GM12892 (cell line): ENCODE measurements at regions not wholly inside any gene's neighbourhood (a gene's known extent, or its start where the extent isn't known, plus 50 kb on each side); places are given as distances from the start of the nearest gene placed in this dataset.
"Not testable (repeated sequence)": the region's sequence is repeated elsewhere in the genome, so short reads cannot be mapped to it uniquely, and the experiment has no call there.

Experiments
- DNase-seq: peaks from one replicate; pipeline ENCODE4 v3.0.0; 2011; ENCODE audit not compliant: insufficient read length
- FAIRE-seq: peaks from 2 replicates; lab custom pipeline; 2011; peaks lifted over from hg19 to GRCh38; lab: Jason Lieb, UNC
- POLR2A ChIP-seq: IDR thresholded peaks from 2 replicates; pipeline ENCODE4 v1.6.1; 2011; ENCODE audit warnings: low read depth, low read length, control low read depth
- POLR2AphosphoS5 ChIP-seq: IDR thresholded peaks from 2 replicates; pipeline ENCODE4 v1.6.1; 2011; ENCODE audit warnings: low read depth, low read length, control low read depth
- TAF1 ChIP-seq: IDR thresholded peaks from 2 replicates; pipeline ENCODE4 v1.6.1; 2011; ENCODE audit warnings: low read depth, mild to moderate bottlenecking, control low read depth, low read length, borderline replicate concordance

DNA sequence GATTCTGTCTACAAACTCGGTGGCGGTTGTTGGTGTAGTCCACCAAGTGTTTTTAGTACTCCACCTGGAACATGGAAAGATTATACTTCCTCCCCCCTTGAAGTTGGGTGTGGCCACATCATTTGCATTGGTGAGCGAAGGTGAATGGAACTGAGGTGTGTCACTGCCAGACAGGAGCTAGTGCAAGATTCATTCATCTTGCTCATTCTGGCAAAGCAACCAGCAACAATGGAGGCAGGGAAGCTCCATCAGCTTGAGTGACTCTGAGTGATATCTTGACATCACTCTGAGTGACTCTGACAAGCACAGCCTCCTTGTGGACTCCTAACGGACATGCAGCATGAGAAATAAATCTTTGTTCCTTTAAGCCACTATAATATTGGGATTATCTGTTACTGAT lies 54.7 kb upstream of the SLC1A4 start:
- peak; percentile 83 for FAIRE-seq
- no peak for TF ChIP-seq POLR2A
- no peak for TF ChIP-seq POLR2AphosphoS5
- no peak for TF ChIP-seq TAF1

DNA sequence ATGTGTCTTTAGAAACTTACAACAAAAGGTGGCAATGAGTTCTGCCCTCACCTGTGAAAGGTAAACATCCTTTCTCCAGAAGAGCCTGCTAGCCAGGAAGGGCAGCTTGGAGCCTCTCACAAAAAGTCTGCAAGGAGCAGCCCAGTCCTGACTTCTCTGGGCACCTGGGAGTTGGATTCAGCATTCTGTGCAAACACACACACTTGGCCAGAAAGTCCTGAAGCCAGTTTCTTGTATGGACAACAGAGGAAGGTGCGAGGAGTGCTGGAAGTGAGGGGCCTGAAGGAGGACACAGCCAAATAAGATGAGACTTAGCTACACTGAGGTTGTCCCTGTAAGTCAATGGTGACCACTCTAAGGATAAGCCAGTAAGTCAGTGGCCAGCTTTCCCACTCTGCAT lies 52.4 kb upstream of the SLC1A4 start:
- DNase-seq (no peak), FAIRE-seq (no peak)
- TF ChIP-seq POLR2A (no peak), TAF1 (no peak), POLR2AphosphoS5 (no peak)

More for the DNA sequence above, 54.7 kb upstream of the SLC1A4 start:
- DNase-seq, result no peak

DNA sequence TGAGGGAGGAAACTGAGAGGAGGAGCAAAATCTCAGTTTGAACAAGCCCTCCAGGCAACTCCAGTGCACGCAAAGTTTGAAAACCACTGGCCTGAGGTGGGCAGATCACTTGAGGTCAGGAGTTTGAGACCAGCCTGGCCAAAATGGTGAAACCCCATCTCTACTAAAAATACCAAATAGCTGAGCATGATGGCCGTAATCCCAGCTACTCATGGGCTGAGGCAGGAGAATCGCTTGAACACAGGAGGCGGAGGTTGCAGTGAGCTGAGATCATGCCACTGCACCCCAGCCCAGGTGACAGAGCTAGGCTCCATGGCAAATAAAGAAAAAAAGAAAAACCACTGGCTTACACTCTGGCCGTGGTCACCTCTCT lies 51.9 kb upstream of the SLC1A4 start:
- not testable (repeated sequence) for DNase-seq, FAIRE-seq

DNA sequence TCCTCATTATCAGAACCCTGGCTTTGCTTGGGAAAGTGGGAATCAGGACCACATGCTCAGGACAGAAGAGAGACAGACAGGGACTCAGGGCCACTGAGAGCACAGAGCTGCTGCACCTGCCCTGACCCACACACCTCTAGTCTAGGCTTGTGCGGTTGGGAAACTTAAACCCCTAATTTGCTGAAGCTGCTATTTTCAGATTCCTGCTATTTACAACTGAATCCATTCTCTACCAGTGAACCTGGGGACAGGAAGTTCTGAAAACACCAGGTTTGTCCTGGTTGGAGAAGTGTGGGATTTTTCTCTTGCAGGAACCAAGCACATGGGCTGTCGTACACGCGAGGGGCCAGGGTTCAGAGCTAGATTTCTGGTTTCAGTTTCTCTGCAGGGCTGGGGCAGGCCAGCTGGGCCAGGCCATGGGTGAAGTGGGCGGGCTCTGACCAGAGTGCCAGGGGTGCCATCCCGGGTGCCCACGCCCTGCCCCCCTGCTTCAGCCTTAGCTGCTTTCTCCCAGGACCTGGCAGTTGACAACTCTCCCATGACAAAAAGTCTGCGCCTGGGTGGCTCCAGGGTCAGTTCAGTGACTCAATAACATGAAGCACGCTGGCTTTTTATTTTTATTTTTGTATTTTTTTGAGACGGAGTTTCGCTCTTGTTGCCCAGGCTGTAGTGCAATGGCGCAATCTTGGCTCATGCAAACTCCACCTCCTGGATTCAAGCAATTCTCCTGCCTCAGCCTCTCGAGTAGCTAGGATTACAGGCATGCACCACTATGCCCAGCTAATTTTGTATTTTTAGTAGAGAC lies 51.3 kb upstream of the SLC1A4 start:
- DNase-seq (no peak), FAIRE-seq (peak; percentile 78)
- TF ChIP-seq POLR2AphosphoS5 (peak; percentile 62), POLR2A (peak; percentile 35; the same call in 1 of the 2 replicates), TAF1 (no peak)

DNA sequence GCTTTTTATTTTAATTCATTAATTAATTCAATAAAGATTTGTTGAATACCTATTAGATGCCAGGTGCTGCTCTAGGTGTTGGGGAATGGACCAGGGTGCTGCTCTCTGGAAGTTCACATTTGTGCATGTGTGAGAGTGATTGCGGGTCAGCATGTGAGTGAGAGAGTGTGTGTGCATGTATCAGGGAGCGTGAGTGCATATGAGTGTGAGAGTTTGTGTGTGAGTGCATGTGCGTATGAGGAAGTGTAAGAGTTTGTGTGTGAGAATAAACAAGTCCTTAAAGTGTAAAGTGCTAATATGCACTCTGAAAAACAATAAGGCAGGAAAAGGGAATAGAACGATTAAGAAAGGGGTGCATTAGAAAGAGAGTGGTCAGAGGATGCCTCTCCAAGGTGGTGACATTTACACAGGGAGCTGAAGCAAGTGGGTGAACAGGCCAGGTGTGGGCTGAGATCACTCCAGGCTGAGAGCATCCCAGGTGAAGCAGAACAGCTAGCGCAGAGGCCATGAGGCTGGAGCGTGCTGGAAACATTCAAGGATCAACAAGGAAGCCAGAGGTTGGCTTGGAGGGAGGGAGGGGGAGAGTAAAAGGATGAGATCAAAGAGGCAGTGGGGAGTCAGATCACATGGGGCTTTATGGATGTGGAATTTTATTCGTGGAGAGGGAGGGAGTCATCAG lies 50.5 kb upstream of the SLC1A4 start:
- FAIRE-seq (peak; percentile 83), DNase-seq (no peak)
- TF ChIP-seq POLR2A (no peak; the same call in none of the 2 replicates), POLR2AphosphoS5 (no peak; the same call in 1 of the 2 replicates), TAF1 (no peak)

DNA sequence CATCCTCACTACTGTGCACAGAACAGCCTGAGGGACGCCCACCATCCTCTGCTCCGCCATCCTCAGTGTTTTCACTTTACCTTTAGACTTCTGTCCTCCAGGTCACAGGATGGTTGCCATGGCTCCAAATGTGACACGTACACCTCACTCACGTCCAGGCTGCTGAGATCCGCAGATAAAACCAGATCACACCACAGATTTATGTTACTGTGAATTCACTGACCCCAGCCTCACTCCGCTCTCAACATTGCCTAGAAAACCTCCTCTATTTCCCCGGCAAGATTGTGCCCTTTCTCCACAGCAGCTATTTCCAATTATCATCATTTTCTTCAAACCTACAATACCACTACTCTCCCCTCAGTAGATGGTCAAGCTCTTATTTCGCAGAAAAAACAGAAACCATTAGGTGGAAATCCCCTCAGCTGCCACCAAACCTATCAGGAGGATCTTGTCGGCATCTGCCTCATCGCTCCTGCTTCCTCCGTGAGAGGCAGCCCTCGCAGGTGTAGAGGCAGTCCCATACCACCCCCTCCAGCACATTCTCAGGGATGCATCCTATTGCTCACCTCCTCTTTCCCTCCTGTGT lies 49.8 kb upstream of the SLC1A4 start:
- DNase-seq, result peak; percentile 50
- TF ChIP-seq TAF1, result no peak
- TF ChIP-seq POLR2AphosphoS5, result peak; percentile 44; the same call in 1 of the 2 replicates
- peak; percentile 41 for TF ChIP-seq POLR2A
- peak; percentile 86 for FAIRE-seq
